NCI-H1694 treated with DMSO at 0.1 percent for 48 hours (cell line): ENCODE measurements at regions not wholly inside any gene's neighbourhood (a gene's known extent, or its start where the extent isn't known, plus 50 kb on each side); places are given as distances from the start of the nearest gene placed in this dataset.

ENCODE experiments used
- DNase-seq: peaks from one replicate; lab custom pipeline; 2025; lab: John Stamatoyannopoulos, UW

GRCh38 chr14:22452330-22452729 lies 136.7 kb downstream of the DAD1 start:
- no peak for DNase-seq

- DNase-seq: no peak
These were observed 138.8 kb downstream of the DAD1 start for GRCh38 chr14:22450266-22450665.

- DNase-seq: no peak
These were observed 139.5 kb downstream of the DAD1 start for GRCh38 chr14:22449600-22449905.

GRCh38 chr14:22448905-22449599 lies 140.0 kb downstream of the DAD1 start:
- DNase-seq: no peak

GRCh38 chr14:22448035-22448904 lies 140.8 kb downstream of the DAD1 start:
- no peak for DNase-seq

- no peak for DNase-seq
These were observed 150.3 kb downstream of the DAD1 start for GRCh38 chr14:22438742-22439141.

- no peak for DNase-seq
These were observed 154.0 kb downstream of the DAD1 start for GRCh38 chr14:22434901-22435550.

GRCh38 chr14:22434030-22434429 lies 155.0 kb downstream of the DAD1 start:
- DNase-seq: no peak

GRCh38 chr14:22433069-22433468 lies 156.0 kb downstream of the DAD1 start:
- no peak for DNase-seq

- no peak for DNase-seq
These were observed 156.6 kb downstream of the DAD1 start for GRCh38 chr14:22432348-22432976.

GRCh38 chr14:22429546-22430294 lies 159.3 kb downstream of the DAD1 start:
- no peak for DNase-seq

- no peak for DNase-seq
These were observed 160.2 kb downstream of the DAD1 start for GRCh38 chr14:22428700-22429291.

- no peak for DNase-seq
These were observed 161.2 kb downstream of the DAD1 start for GRCh38 chr14:22427771-22428231.

GRCh38 chr14:22426711-22427110 lies 162.3 kb downstream of the DAD1 start:
- DNase-seq: no peak

- DNase-seq: no peak
These were observed 165.1 kb downstream of the DAD1 start for GRCh38 chr14:22423958-22424357.

GRCh38 chr14:22422238-22422637 lies 166.8 kb downstream of the DAD1 start:
- no peak for DNase-seq

GRCh38 chr14:22420598-22421186 lies 168.3 kb downstream of the DAD1 start:
- no peak for DNase-seq

- no peak for DNase-seq
These were observed 169.4 kb downstream of the DAD1 start for GRCh38 chr14:22419620-22420019.

GRCh38 chr14:22418631-22419030 lies 170.4 kb downstream of the DAD1 start:
- no peak for DNase-seq

GRCh38 chr14:22417914-22418313 lies 171.1 kb downstream of the DAD1 start:
- no peak for DNase-seq

- no peak for DNase-seq
These were observed 172.8 kb downstream of the DAD1 start for GRCh38 chr14:22416193-22416592.
